Activated CD8-positive, alpha-beta T cell treated with anti-CD3 and anti-CD28 coated beads for 36 hours (primary cell): ENCODE measurements at regions not wholly inside any gene's neighbourhood (a gene's known extent, or its start where the extent isn't known, plus 50 kb on each side); places are given as distances from the start of the nearest gene placed in this dataset.

ENCODE experiments used
- ATAC-seq: fragments of 200-7000 bp; cut with Tn5 transposase; one replicate; pipeline ENCODE4 v1.10.0; 2021; ENCODE audit warnings: mild to moderate bottlenecking, moderate library complexity
- CTCF ChIA-PET: fragments of 350-600 bp; sonication (Branson Sonifier 250); formaldehyde crosslinking; loops from one replicate; lab custom pipeline; 2021; ENCODE audit warnings: antibody characterized with exemption; lab: Charles Lee
- POLR2A ChIA-PET: fragments of 350-600 bp; sonication (Branson Sonifier 250); formaldehyde crosslinking; loops from one replicate; lab custom pipeline; 2021; ENCODE audit warnings: antibody characterized with exemption; lab: Charles Lee
- DNase-seq: peaks from one replicate; pipeline ENCODE4 v3.0.0-alpha.2; 2020
- H3K27ac Mint-ChIP-seq: one replicate; pipeline ENCODE4 v1.8.0; 2021; ENCODE audit warnings: mild to moderate bottlenecking, mixed read lengths
- H3K27me3 Mint-ChIP-seq: one replicate; pipeline ENCODE4 v1.8.0; 2021; ENCODE audit warnings: mixed read lengths
- H3K36me3 Mint-ChIP-seq: one replicate; pipeline ENCODE4 v1.8.0; 2021; ENCODE audit warnings: low read depth, mixed read lengths
- H3K4me1 Mint-ChIP-seq: one replicate; pipeline ENCODE4 v1.8.0; 2021; ENCODE audit warnings: low read depth, mixed read lengths
- H3K4me3 Mint-ChIP-seq: one replicate; pipeline ENCODE4 v1.8.0; 2021; ENCODE audit warnings: mild to moderate bottlenecking, moderate library complexity, mixed read lengths
- H3K9me3 Mint-ChIP-seq: one replicate; pipeline ENCODE4 v1.8.0; 2021; ENCODE audit warnings: mixed read lengths
- CTCF ChIP-seq: fragments of 200-600 bp; IDR thresholded peaks from one replicate; pipeline ENCODE4 v1.8.0; 2022; ENCODE audit warnings: antibody characterized with exemption, mild to moderate bottlenecking
- intact Hi-C: fragments of 100-400 bp; cut with micrococcal nuclease; formaldehyde crosslinking; loops from one replicate; pipeline ENCODE4 v1.10.0; 2022

DNA sequence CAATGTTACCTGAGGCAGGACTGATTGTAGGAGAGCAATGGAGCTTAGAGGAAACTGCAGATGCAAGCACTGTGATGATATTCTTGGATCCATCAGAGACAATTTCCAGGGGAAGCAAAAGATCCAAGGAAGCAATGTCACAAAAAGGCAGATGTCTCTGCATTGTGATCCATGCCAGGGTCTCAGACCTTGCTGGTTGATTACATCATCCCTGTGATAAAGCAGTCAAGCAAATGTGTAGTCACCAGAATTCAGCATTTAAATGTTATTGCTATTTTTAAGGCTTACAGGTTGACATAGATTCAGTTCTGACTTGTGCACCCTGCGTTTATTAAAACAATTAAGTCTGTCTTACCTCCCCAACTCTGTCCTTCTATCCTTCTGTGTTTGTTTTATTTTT is 56.8 kb upstream of the CCDC85A start:
- POLR2A ChIA-PET: no interaction called here
- no peaks in the 10 kb centered on the region for H3K36me3 Mint-ChIP-seq
- H3K4me1 Mint-ChIP-seq: no peaks in the 10 kb centered on the region
- ATAC-seq: no peak
- H3K9me3 Mint-ChIP-seq: no peaks in the 10 kb centered on the region
- H3K27ac Mint-ChIP-seq: no peak overlapping the region
- no peak for TF ChIP-seq CTCF
- DNase-seq: no peak
- intact Hi-C loops: no loop called here
- CTCF ChIA-PET: interaction anchor here (1.3 kb wide), 1 partner anchor 408 kb away, joined by 7 read pairs; no protein-coding TSS in a partner anchor
- H3K27me3 Mint-ChIP-seq: no peaks in the 10 kb centered on the region
- no peak overlapping the region for H3K4me3 Mint-ChIP-seq

- CTCF ChIA-PET: no interaction called here
- ATAC-seq: no peak
- H3K4me1 Mint-ChIP-seq: no peaks in the 10 kb centered on the region
- TF ChIP-seq CTCF: no peak
- DNase-seq: no peak
- H3K4me3 Mint-ChIP-seq: no peak overlapping the region
- POLR2A ChIA-PET: no interaction called here
- H3K36me3 Mint-ChIP-seq: no peaks in the 10 kb centered on the region
- H3K9me3 Mint-ChIP-seq: no peaks in the 10 kb centered on the region
- no peaks in the 10 kb centered on the region for H3K27me3 Mint-ChIP-seq
- H3K27ac Mint-ChIP-seq: no peak overlapping the region
- intact Hi-C loops: no loop called here
Measured at GRCh38 chr2:56127463-56128152, 56.2 kb upstream of the CCDC85A start.

DNA sequence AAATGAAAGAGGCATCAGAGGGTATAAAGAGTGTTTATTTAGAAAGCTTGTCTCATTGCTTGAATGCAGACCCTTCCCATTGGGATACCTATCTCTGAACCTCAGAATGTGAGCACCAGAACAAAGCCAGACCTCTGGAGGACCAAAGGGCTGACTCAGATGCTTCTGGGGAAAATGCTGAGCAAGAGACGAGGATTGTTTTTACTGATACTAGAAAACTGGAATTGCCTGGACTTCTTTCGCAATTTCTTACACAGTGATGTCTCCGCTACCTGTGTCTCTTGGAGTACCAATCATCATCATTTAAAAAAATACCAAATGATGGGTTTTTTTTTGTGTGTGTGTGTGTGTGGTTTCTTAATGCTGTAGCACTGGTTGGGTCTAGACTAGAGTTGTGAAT is 55.6 kb upstream of the CCDC85A start:
- intact Hi-C loops: no loop called here
- no peak overlapping the region for H3K4me3 Mint-ChIP-seq
- no peaks in the 10 kb centered on the region for H3K4me1 Mint-ChIP-seq
- ATAC-seq (no peak), DNase-seq (no peak)
- no peaks in the 10 kb centered on the region for H3K9me3 Mint-ChIP-seq
- ChIA-PET CTCF (no interaction called here), POLR2A (interaction anchor here (0.6 kb wide), 1 partner anchor 14 kb away, joined by 4 read pairs; no protein-coding TSS in a partner anchor)
- H3K27me3 Mint-ChIP-seq: no peaks in the 10 kb centered on the region
- no peak overlapping the region for H3K27ac Mint-ChIP-seq
- TF ChIP-seq CTCF: no peak
- H3K36me3 Mint-ChIP-seq: no peaks in the 10 kb centered on the region

GRCh38 chr2:56130463-56131070 is 53.2 kb upstream of the CCDC85A start:
- ChIA-PET POLR2A (no interaction called here), CTCF (interaction anchor here (0.6 to 1.0 kb wide), 2 partner anchors 15 to 344 kb away, joined by 3 read pairs; no protein-coding TSS in a partner anchor)
- Mint-ChIP-seq H3K36me3 (no peaks in the 10 kb centered on the region), H3K27me3 (no peaks in the 10 kb centered on the region), H3K4me3 (no peak overlapping the region), H3K9me3 (no peaks in the 10 kb centered on the region), H3K27ac (no peak overlapping the region), H3K4me1 (no peaks in the 10 kb centered on the region)
- DNase-seq: peak; percentile 4
- TF ChIP-seq CTCF: no peak
- intact Hi-C loops: loop anchor here (5.0 kb wide), 1 partner anchor 413 kb away; no protein-coding TSS in a partner anchor
- no peak for ATAC-seq

GRCh38 chr2:56132138-56132537 is 51.7 kb upstream of the CCDC85A start:
- H3K4me1 Mint-ChIP-seq: no peaks in the 10 kb centered on the region
- no peak for DNase-seq
- TF ChIP-seq CTCF: peak; percentile 51
- intact Hi-C loops: loop anchor here (5.0 kb wide), 1 partner anchor 415 kb away; no protein-coding TSS in a partner anchor
- no peak overlapping the region for H3K27ac Mint-ChIP-seq
- H3K36me3 Mint-ChIP-seq: no peaks in the 10 kb centered on the region
- no peaks in the 10 kb centered on the region for H3K27me3 Mint-ChIP-seq
- ATAC-seq: no peak
- no peak overlapping the region for H3K4me3 Mint-ChIP-seq
- ChIA-PET CTCF (no interaction called here), POLR2A (no interaction called here)
- no peaks in the 10 kb centered on the region for H3K9me3 Mint-ChIP-seq
